Erythroblast (primary cell): ENCODE measurements at regions not wholly inside any gene's neighbourhood (a gene's known extent, or its start where the extent isn't known, plus 50 kb on each side); places are given as distances from the start of the nearest gene placed in this dataset.

Source experiments
- GATA1 ChIP-seq: IDR thresholded peaks from 2 replicates; pipeline ENCODE4 v1.6.1; 2011; ENCODE audit warnings: low read depth, mild to moderate bottlenecking, control low read depth, low read length, moderate library complexity
- POLR2A ChIP-seq: IDR thresholded peaks from 2 replicates; pipeline ENCODE4 v1.6.1; 2011; ENCODE audit warnings: mild to moderate bottlenecking, low read length

DNA sequence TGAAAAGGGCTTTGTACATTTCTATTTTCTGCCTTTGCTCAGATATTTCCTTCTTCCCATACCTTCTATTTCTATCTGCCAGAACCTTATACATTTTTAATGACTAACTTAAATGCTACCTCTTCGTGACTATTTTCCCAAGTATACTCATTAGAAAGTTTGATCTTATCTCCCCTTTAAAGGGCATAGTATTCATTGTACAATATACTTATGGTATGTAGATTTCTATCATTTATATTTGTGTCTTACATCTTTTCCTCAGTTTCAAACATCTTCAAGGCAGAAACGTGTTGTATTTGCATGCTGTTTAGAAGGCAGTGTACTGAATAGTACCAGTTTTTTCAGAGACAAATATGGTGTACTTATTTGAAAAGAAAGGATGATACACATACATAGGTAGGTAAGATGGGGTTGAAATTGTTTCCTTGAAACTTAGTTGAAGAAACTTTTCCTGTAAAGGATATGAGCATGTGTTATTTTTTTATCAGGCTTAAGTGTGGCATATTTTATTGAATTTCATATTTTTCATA is 518.1 kb upstream of the NUDT12 start:
- TF ChIP-seq POLR2A, result no peak
- TF ChIP-seq GATA1, result no peak
